ENCODE measurements at regions not wholly inside any gene's neighbourhood (a gene's known extent, or its start where the extent isn't known, plus 50 kb on each side); places are given as distances from the start of the nearest gene placed in this dataset.

DNA sequence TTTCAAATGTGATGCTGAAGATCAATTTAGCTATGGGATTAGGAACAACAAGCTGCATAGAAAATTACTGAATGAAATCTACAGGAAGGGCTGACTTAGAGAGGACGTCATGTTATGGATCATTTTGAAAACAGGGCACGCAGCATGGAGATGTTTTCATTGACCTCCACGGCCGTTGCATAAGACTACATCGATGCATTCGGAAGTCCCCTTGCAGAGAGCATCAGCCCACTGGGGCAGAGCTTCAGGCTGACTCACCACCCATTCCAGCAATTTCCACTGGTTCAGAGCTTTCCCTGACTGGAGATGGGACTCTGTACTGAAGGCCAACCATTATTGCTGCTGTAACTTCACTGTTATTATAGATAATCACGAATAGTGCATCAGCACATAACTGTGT lies 305.3 kb downstream of the IRS2 start:
- FAIRE-seq: no peak
- DNase-seq (ENCODE audit: insufficient read length, low spot score): no peak
- no peak for TF ChIP-seq POLR2A (IDR thresholded peaks at IDR 0.05; ENCODE audit: low read depth, low read length)

DNA sequence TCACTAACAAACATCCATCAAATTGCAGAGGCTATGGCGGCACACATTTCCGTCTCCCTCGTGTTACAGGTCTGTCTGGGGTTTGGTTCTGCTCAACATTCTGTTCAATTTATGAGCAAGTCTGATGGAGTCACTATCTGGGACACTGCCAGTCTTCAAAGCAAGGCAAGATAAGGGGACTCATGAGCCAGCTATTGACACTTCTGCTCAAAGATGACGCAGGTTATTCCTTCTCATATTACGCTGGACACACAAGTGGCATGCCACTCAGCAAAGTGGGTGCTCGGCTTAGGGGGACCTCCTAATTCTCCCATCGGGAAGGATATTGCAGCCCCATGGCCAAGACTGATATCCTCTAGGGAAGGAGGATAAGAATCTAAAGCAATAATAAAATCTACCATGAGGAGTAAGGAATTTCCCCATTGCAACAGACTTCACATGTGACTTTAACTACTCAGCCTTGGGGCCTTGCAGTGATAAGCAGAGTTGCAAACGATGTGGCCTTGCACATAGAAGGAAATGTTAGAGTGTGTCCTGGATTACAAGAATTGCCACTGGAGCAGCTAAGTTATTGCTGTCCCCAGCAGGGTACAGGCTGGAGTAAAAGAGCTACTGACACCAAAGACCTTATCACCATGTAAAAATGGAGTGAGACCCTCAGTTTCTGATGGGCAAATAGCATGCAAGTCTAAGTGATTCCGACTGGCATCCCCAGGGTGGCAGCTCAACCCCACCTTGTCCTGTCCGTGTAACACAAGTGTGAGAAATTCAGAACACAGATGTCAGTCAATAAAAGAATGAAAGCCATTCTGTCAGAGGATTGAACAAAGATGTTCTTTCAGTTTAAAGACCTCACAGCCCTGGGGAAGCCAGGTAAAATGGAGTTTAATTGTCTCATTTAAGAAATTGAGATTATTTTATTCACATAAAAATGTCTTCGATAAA lies 306.1 kb downstream of the IRS2 start:
- FAIRE-seq (no peak), DNase-seq (ENCODE audit: insufficient read length, low spot score) (no peak)
- no peak for TF ChIP-seq POLR2A (IDR thresholded peaks at IDR 0.05; ENCODE audit: low read depth, low read length)

DNA sequence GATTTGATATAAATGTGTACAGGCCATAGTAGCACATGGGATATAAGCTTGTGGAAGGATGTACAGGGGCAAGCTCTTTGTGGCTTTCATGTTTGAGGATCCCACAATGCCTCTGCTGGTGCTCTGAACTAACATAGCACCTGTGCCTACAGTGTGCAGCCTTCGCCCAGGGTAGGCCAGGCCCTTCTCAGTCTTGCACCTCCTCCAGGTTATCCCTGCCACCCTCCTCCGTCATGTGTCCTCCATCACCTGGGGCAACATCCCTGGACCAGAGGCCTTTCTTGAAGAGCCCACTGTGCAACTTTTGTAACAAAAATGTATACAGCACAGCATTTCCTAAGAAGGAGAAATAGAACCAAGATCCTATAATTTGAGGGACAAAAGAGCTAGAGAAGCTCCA lies 306.8 kb downstream of the IRS2 start:
- DNase-seq (ENCODE audit: insufficient read length, low spot score): no peak
- FAIRE-seq: no peak
- TF ChIP-seq POLR2A (IDR thresholded peaks at IDR 0.05; ENCODE audit: low read depth, low read length): no peak

DNA sequence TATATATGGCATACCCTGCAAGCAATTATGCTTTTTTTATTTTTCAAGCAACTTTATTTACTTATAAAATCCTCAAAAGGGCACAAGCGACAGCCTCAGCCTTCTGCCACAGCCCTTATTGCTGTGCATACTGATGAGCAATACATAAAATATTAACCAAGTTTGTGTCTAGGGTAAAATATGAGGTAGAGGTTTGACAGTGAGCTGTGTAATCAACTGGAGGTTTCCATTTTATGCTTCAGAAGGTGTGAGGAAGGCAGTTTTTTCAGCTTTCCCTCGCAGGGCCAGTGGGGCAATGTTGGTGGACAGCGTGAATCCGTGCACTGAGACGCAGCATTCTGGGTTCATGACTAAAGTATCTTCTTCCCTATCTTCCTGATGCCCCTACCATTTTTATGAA lies 310.4 kb downstream of the IRS2 start:
- no peak for TF ChIP-seq POLR2A (IDR thresholded peaks at IDR 0.05; ENCODE audit: low read depth, low read length)
- no peak for FAIRE-seq
- no peak for DNase-seq (ENCODE audit: insufficient read length, low spot score)

DNA sequence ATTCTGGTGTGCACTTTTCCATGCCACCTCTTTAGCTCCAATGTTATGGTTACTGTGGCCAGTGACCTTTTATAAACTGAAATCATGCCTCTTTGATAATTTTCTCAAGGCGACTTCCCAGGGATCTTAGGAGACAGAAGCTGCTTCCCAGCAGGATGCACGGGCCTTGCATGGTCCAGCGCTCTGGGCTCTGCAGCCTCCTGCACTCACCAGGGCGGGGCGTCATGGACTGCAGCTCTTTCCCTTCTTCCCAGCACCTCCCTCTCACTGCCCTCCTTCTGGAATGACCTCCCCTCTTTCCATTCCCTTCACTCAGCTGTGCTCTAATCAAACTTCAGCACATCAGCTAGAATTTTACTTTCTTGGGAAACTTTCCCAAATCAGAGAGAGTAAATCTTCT lies 318.3 kb downstream of the IRS2 start:
- no peak for FAIRE-seq
- no peak for DNase-seq (ENCODE audit: insufficient read length, low spot score)
- TF ChIP-seq POLR2A (IDR thresholded peaks at IDR 0.05; ENCODE audit: low read depth, low read length): no peak

DNA sequence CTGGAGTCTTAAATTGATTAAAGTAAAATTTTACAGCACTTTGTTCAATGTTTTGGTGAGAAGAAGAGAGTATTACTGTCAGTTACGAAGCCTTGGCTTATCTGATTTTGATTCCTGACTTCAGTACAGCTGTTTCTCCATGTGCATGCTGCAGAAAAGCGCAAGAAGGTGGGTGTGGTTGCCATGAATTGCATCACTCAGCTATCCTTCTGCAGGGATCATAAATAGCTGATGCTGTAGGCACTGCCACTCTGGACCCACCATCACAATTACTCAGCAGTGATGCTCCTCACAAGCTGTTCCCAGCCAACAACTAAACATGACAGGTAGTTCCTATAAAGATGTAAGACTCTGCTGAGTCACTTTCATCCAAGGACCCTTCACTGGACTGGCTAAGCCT lies 321.2 kb downstream of the IRS2 start:
- DNase-seq (ENCODE audit: insufficient read length, low spot score) (no peak), FAIRE-seq (peak; percentile 74)
- TF ChIP-seq POLR2A (IDR thresholded peaks at IDR 0.05; ENCODE audit: low read depth, low read length): no peak

DNA sequence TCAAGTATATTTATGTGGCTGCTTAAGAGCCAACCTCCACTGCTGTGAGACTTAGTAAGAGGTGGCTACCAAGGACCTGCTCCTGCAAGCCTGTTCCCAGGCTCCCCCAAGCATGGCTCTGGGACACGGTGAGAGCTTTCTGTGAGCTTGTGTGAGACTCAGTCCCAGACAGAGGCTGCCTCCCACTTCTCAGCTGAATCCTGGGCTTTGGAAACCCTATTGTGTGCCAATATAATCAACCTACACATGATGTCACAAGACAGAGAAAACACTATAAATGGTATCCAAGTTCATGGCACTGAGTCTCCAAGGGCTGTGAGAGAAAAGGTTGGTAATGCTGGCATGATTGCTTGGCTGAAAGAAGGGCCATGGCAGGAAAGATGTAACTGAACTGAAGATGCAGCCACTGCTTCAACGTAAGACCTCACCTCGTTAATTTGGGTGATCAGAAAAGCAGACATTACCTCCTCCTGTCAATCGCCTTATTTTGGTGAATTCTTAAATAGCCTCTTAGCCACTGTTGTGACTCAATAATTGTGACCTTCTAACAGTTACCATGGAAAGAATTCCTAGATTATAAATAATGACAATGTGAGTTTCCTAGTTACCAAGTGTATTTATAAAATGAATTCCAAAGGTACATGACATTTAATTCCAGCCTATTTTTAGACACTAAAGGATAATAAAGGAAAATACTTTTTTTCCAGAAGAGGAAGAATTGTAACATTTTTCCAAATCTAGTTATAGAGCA lies 332.0 kb downstream of the IRS2 start:
- no peak for TF ChIP-seq POLR2A (IDR thresholded peaks at IDR 0.05; ENCODE audit: low read depth, low read length)
- FAIRE-seq (no peak), DNase-seq (ENCODE audit: insufficient read length, low spot score) (no peak)

DNA sequence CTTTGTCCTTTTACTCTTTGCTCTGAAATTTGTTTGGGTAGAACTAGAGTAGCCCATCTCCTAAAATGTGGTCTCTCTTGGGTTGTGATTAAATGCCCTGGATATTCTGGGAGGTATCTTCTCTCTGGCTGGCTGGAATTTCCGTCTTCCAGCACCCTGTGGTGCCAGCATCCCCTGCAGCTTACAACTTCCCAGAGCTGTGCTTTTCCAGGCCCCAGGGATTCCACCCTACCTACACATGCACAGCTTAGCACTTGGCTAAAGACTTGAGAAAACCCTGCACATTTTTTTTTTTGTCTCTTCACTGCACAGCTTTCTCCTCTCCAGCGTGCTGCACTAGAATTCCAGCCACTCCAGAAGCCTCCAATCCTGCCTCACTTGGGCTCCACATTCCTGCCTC lies 334.7 kb downstream of the IRS2 start:
- DNase-seq (ENCODE audit: insufficient read length, low spot score): no peak
- no peak for TF ChIP-seq POLR2A (IDR thresholded peaks at IDR 0.05; ENCODE audit: low read depth, low read length)

DNA sequence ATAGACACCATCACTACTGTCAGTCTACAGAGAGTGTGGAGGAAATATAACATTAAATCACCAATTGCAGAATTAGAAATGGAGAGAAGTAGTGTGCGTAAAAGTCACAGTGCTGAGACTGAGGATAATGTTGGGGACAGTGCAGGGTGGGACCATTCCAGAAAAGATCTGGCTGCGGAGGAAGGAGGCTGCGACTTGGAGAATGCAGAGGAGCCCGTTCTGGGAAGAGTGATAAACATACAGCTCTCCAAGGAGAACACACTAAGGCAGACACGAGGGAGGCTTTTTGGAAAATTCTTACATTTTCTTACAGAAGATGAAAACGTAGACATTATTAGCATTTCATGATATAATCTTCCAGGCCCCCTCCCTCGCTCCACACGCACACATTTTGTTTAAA lies 337.8 kb downstream of the IRS2 start:
- DNase-seq (ENCODE audit: insufficient read length, low spot score) (no peak), FAIRE-seq (no peak)
- TF ChIP-seq POLR2A (IDR thresholded peaks at IDR 0.05; ENCODE audit: low read depth, low read length): no peak

More for the DNA sequence above, 334.7 kb downstream of the IRS2 start:
- no peak for FAIRE-seq

DNA sequence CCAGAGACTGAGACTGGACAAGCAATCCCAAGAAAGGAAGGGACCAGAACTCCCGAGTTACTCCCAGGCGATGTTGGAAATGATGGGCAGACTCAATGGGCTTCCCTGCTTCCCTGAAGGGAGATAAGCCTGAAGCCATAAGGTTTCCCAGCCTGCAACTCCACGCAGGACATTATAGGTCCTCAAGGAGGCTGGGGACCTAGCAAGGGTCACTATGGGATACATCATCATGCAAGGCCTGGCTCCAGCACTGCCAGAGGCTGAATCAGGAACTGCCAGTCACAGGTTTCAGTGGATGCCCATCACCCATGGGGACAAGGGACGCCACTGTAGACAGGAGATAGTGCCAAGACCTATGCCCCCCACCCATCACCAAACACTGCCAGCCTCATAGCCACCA lies 338.7 kb downstream of the IRS2 start:
- TF ChIP-seq POLR2A (IDR thresholded peaks at IDR 0.05; ENCODE audit: low read depth, low read length): no peak
- FAIRE-seq (no peak), DNase-seq (ENCODE audit: insufficient read length, low spot score) (no peak)

DNA sequence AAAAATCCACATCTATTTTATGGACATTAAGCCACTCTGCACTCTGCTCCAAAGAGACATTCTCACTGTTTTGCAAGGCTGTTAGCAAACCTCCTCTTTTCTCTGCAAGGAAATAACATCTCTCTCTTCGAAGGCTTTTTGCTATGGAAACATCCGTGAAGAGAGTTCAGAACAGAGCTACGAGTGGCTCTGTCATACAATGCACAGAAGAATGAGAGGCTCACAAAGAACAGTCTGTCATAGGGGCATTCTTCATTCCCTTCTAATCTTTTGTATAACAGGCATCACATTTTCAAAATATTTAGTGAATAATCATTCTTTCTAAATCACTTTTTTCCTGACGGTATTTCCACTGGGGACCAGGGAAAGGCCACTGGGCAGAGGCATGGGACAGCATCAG lies 346.1 kb downstream of the IRS2 start:
- no peak for FAIRE-seq
- TF ChIP-seq POLR2A (IDR thresholded peaks at IDR 0.05; ENCODE audit: low read depth, low read length): no peak
- no peak for DNase-seq (ENCODE audit: insufficient read length, low spot score)

DNA sequence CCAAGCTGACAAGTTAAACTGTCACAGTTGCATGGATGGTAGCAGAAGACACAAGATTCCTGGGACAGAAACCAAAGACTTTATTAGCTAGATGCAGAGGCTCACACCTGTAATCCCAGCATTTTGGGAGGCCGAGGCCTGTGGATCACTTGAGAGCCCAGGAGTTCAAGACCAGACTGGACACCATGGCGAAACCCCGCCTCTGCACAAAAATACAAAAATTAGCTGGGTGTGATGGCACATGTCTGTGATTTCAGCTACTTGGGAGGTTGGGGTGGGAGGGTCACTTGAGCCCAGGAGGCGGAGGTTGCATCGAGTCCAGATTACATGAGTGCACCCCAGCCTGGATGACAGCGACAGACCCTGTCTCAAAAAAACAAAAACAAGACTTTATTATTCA lies 346.6 kb downstream of the IRS2 start:
- TF ChIP-seq POLR2A (IDR thresholded peaks at IDR 0.05; ENCODE audit: low read depth, low read length): no peak
- no peak for FAIRE-seq
- DNase-seq (ENCODE audit: insufficient read length, low spot score): no peak

DNA sequence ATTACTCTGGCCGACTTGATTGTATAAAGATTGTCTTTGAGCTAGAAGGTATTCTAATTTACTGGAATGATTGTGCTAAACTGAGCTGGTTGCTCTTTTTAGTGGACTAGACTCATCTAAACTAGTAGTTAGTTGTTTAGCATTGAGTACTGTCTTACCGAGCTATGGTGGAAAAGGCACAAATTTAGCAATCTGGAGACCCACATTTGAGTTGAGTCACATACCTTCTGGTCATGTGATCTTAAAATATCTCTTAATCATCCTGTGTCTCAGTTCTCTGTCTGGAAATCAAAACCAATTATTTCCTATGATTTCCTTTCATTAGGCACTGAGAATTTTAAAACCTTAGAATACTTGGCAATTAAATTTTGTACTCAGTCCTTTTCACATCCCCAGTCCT lies 349.5 kb downstream of the IRS2 start:
- no peak for TF ChIP-seq POLR2A (IDR thresholded peaks at IDR 0.05; ENCODE audit: low read depth, low read length)
- FAIRE-seq (no peak), DNase-seq (ENCODE audit: insufficient read length, low spot score) (no peak)

DNA sequence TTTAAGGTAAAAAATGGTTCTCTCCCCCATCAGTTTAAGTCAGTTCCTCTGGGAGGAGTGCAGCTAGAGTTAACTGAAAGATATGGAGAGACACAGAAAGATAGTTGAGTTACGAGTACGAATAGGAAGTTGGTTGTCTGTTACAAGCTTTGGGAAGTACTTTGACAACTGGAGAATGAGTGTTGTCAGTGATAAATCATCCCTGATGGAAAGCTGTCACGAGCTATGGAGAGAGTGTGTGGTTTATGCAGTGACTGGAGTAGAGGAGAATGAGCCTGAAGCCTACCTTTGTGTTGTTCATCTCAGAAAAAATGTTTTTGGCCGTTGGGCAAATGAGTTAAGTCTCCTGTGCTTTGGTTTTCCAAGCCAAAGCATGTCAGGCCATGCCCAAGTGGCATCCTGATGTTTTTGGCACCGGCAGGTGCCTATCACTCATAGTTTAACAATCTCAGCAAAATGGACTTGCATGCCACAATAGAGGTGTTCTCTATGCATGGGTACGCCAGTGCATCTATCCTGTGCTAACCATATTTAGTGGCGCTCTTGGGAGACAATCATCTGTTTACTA lies 350.2 kb downstream of the IRS2 start:
- DNase-seq (ENCODE audit: insufficient read length, low spot score) (no peak), FAIRE-seq (peak; percentile 68)
- TF ChIP-seq POLR2A (IDR thresholded peaks at IDR 0.05; ENCODE audit: low read depth, low read length): no peak
